Panc1 (cell line): ENCODE measurements at regions not wholly inside any gene's neighbourhood (a gene's known extent, or its start where the extent isn't known, plus 50 kb on each side); places are given as distances from the start of the nearest gene placed in this dataset.

Experiments
- ATAC-seq: fragments of 200-7000 bp; cut with Tn5 transposase; 2 replicates; pipeline ENCODE4 v1.9.1; 2020; ENCODE audit warnings: mild to moderate bottlenecking, moderate library complexity
- BruUV-seq: library from RNA; stranded (reverse); fragments of 400-500 nt; replicated peaks from 2 replicates; lab custom pipeline; 2021; lab: Mats Ljungman, UMichigan
- CTCF ChIA-PET: fragments of 300-600 bp; sonication (Branson Sonifier 250); formaldehyde crosslinking; loops from one replicate; lab custom pipeline; 2022; ENCODE audit warnings: antibody characterized with exemption; lab: Charles Lee
- POLR2A ChIA-PET: fragments of 300-600 bp; sonication (Branson Sonifier 250); formaldehyde crosslinking; loops from one replicate; lab custom pipeline; 2022; ENCODE audit warnings: antibody characterized with exemption; lab: Charles Lee
- DNase-seq: peaks from one replicate; pipeline ENCODE4 v3.0.0-alpha.2; 2010; ENCODE audit warnings: low read depth, low spot score
- H3K27ac ChIP-seq: 2 replicates; pipeline ENCODE4 v1.5.1; 2011; ENCODE audit warnings: mild to moderate bottlenecking, low read length, inconsistent platforms
- H3K27me3 ChIP-seq: fragments of 200-500 bp; sonication (Bioruptor generic); 2 replicates; pipeline ENCODE4 v1.6.0; 2014; ENCODE audit warnings: low read length, inconsistent platforms; ENCODE audit not compliant: control insufficient read depth, insufficient read depth
- H3K36me3 ChIP-seq: fragments of 200-500 bp; sonication (Bioruptor generic); 2 replicates; pipeline ENCODE4 v1.5.1; 2014; ENCODE audit warnings: inconsistent platforms, mild to moderate bottlenecking, low read length, moderate library complexity; ENCODE audit not compliant: control insufficient read depth, insufficient read depth
- H3K4me1 ChIP-seq: 2 replicates; pipeline ENCODE4 v1.5.1; 2011; ENCODE audit warnings: inconsistent platforms, mild to moderate bottlenecking, low read length, moderate library complexity; ENCODE audit not compliant: control insufficient read depth, insufficient read depth
- H3K4me3 ChIP-seq, 2 experiments: 2 replicates each; pipeline ENCODE4 v1.5.1; 2011 to 2012; ENCODE audit warnings: low read depth in 2 of 2, low read length in 2 of 2, mild to moderate bottlenecking in 2 of 2, inconsistent platforms in 1 of 2, moderate library complexity in 1 of 2
- H3K9me3 ChIP-seq: fragments of 200-500 bp; sonication (Bioruptor generic); 2 replicates; pipeline ENCODE4 v1.5.1; 2014; ENCODE audit warnings: low read depth, mild to moderate bottlenecking, inconsistent platforms, low read length, moderate library complexity; ENCODE audit not compliant: control insufficient read depth, insufficient read depth
- CTCF ChIP-seq: fragments of 450-650 bp; IDR thresholded peaks from 2 replicates; pipeline ENCODE4 v1.5.1; 2017; ENCODE audit warnings: mild to moderate bottlenecking
- POLR2AphosphoS5 ChIP-seq: IDR thresholded peaks from 2 replicates; pipeline ENCODE4 v1.6.1; 2012; ENCODE audit warnings: mild to moderate bottlenecking, low read depth, low read length, moderate library complexity
- REST ChIP-seq, 2 experiments: IDR thresholded peaks; 2 replicates each; pipeline ENCODE4 v1.6.1; 2011 to 2012; ENCODE audit warnings: low read depth in 2 of 2, control low read depth in 1 of 2, low read length in 1 of 2, mild to moderate bottlenecking in 1 of 2, moderate library complexity in 1 of 2; ENCODE audit not compliant: insufficient read depth in 1 of 2
- SIN3A ChIP-seq: IDR thresholded peaks from 2 replicates; pipeline ENCODE4 v1.6.1; 2012; ENCODE audit warnings: low read depth, mild to moderate bottlenecking, low read length, moderate library complexity, borderline replicate concordance; ENCODE audit not compliant: insufficient read depth
- TCF7L2 ChIP-seq: IDR thresholded peaks from 2 replicates; pipeline ENCODE4 v1.6.1; 2011; ENCODE audit warnings: mild to moderate bottlenecking, low read depth, low read length, inconsistent platforms
- in situ Hi-C: cut with HindIII; loops from 2 replicates; pipeline ENCODE4 v1.10.0; 2016; ENCODE audit warnings: low sequenced_read_pairs, low pct_unique_long_range_greater_than_20kb
- intact Hi-C: fragments of 100-400 bp; cut with micrococcal nuclease; formaldehyde crosslinking; loops from one replicate; pipeline ENCODE4 v1.10.0; 2022; ENCODE audit not compliant: unreplicated experiment

GRCh38 chr12:93042684-93043083 is 113.6 kb upstream of the EEA1 start:
- no peak overlapping the region for H3K27ac ChIP-seq
- no TSS peak for BruUV-seq
- no peaks in the 10 kb centered on the region for H3K4me1 ChIP-seq
- ChIA-PET POLR2A (no interaction called here), CTCF (no interaction called here)
- H3K27me3 ChIP-seq = no peaks in the 10 kb centered on the region
- no peak for TF ChIP-seq TCF7L2
- no peak for TF ChIP-seq CTCF
- ATAC-seq (no peak), DNase-seq (no peak)
- H3K36me3 ChIP-seq = no peaks in the 10 kb centered on the region
- H3K4me3 ChIP-seq = no peak overlapping the region
- H3K9me3 ChIP-seq = no peaks in the 10 kb centered on the region
- in situ Hi-C loops (no loop called here), intact Hi-C loops (no loop called here)

GRCh38 chr12:93043192-93043876 is 114.2 kb upstream of the EEA1 start:
- ATAC-seq (no peak), DNase-seq (no peak)
- Histone ChIP-seq H3K9me3 (no peaks in the 10 kb centered on the region), H3K36me3 (no peaks in the 10 kb centered on the region), H3K4me1 (no peaks in the 10 kb centered on the region), H3K4me3 (no peak overlapping the region), H3K27me3 (no peaks in the 10 kb centered on the region), H3K27ac (no peak overlapping the region)
- BruUV-seq = no TSS peak
- in situ Hi-C loops (no loop called here), intact Hi-C loops (no loop called here)
- POLR2A ChIA-PET = no interaction called here
- CTCF ChIA-PET = no interaction called here
- TF ChIP-seq TCF7L2 (no peak), CTCF (no peak), SIN3A (no peak), POLR2AphosphoS5 (no peak), REST (IDR thresholded peaks at IDR 0.05; ENCODE audit: insufficient read depth in 1 of 2, low read depth in 2 of 2, low read length in 1 of 2) (no peak)
